Esophagus squamous epithelium (tissue), 5 donors: ENCODE measurements at regions not wholly inside any gene's neighbourhood (a gene's known extent, or its start where the extent isn't known, plus 50 kb on each side); places are given as distances from the start of the nearest gene placed in this dataset.

Source experiments
- DNase-seq: peaks from one replicate; lab custom pipeline; 2025; lab: John Stamatoyannopoulos, UW
- H3K27ac ChIP-seq, 4 donors: fragments of 200-600 bp; sonication (generic); one replicate each; pipeline ENCODE4 v1.5.1; 2016 to 2019; ENCODE audit warnings: mild to moderate bottlenecking in 1 of 4
- H3K27me3 ChIP-seq, 4 donors: fragments of 200-600 bp; sonication (generic); 1 replicate in 3 of 4; 2 replicates in 1 of 4; pipeline versions ENCODE4 v1.5.1 to v1.6.0; 2017 to 2021; ENCODE audit warnings: antibody characterized with exemption in 1 of 4
- H3K36me3 ChIP-seq, 3 donors: fragments of 200-600 bp; sonication (generic); one replicate each; pipeline ENCODE4 v1.5.1; 2016 to 2019
- H3K4me1 ChIP-seq, 3 donors: fragments of 200-600 bp; sonication (generic); one replicate each; pipeline ENCODE4 v1.5.1; 2017 to 2019
- H3K4me3 ChIP-seq, 4 donors: fragments of 200-600 bp; sonication (generic); 1 replicate in 3 of 4; 2 replicates in 1 of 4; pipeline ENCODE4 v1.5.1; 2016 to 2019; ENCODE audit warnings: mild to moderate bottlenecking in 2 of 4, moderate library complexity in 1 of 4
- H3K9me3 ChIP-seq, 3 donors: fragments of 200-600 bp; sonication (generic); one replicate each; pipeline ENCODE4 v1.5.1; 2016 to 2019
- CTCF ChIP-seq, 6 experiments: fragments of 450-650 bp in 4 of 6; fragments of 200-600 bp in 2 of 6; sonication (generic) in 2 of 6; IDR thresholded peaks; one replicate each; pipeline ENCODE4 v1.5.1; 2016 to 2019; ENCODE audit warnings: antibody characterized with exemption in 6 of 6, mild to moderate bottlenecking in 4 of 6, moderate library complexity in 4 of 6
- POLR2A ChIP-seq, 4 donors: fragments of 450-650 bp; IDR thresholded peaks; one replicate each; pipeline ENCODE4 v1.6.1; 2017; ENCODE audit warnings: antibody characterized with exemption in 4 of 4, mild to moderate bottlenecking in 4 of 4, moderate library complexity in 3 of 4
- WGBS, 2 donors: methylation state at CpG; one replicate each; pipeline ENCODE4 v1.1.5; 2018; 5-methylcytosine and 5-hydroxymethylcytosine counted together
- intact Hi-C: fragments of 100-400 bp; cut with DNase I; formaldehyde crosslinking; loops from one replicate; pipeline ENCODE4 v1.15.0; 2022
- donor health status: DM: yes; HTN: yes; CAD: no.

GRCh38 chr12:33672836-33673577 is 233.4 kb upstream of the SYT10 start:
- Histone ChIP-seq H3K4me3 (no peak overlapping the region), H3K27ac (no peak overlapping the region), H3K4me1 (no peaks in the 10 kb centered on the region), H3K36me3 (no peaks in the 10 kb centered on the region), H3K9me3 (no peaks in the 10 kb centered on the region), H3K27me3 (no peaks in the 10 kb centered on the region)
- intact Hi-C loops, result no loop called here
- TF ChIP-seq POLR2A (IDR thresholded peaks at IDR 0.05) (no peak), CTCF (IDR thresholded peaks at IDR 0.05) (no peak)
- 79 to 82% methylated on average over 5 of the region's 5 CpGs for WGBS, 2 donors
- DNase-seq, result no peak

- Histone ChIP-seq H3K4me3 (no peak overlapping the region), H3K27me3 (no peaks in the 10 kb centered on the region), H3K36me3 (no peaks in the 10 kb centered on the region), H3K9me3 (no peaks in the 10 kb centered on the region), H3K4me1 (no peaks in the 10 kb centered on the region), H3K27ac (no peak overlapping the region)
- TF ChIP-seq POLR2A (IDR thresholded peaks at IDR 0.05), result no peak
- TF ChIP-seq CTCF (IDR thresholded peaks at IDR 0.05), result no peak
- intact Hi-C loops, result no loop called here
- no peak for DNase-seq
- WGBS, 2 donors, result 32 to 68% methylated on average over 1 of the region's 1 CpG
These were observed 237.2 kb upstream of the SYT10 start for GRCh38 chr12:33676866-33677265.

- H3K4me3 ChIP-seq, result no peak overlapping the region
- H3K36me3 ChIP-seq, result no peaks in the 10 kb centered on the region
- no peak overlapping the region for H3K27ac ChIP-seq
- WGBS, 2 donors, result 79 to 81% methylated on average over 8 of the region's 8 CpGs
- no peaks in the 10 kb centered on the region for H3K4me1 ChIP-seq
- TF ChIP-seq POLR2A (IDR thresholded peaks at IDR 0.05), result no peak
- no peak for TF ChIP-seq CTCF (IDR thresholded peaks at IDR 0.05)
- DNase-seq, result no peak
- intact Hi-C loops, result no loop called here
- H3K27me3 ChIP-seq, result no peaks in the 10 kb centered on the region
- no peaks in the 10 kb centered on the region for H3K9me3 ChIP-seq
These were observed 238.8 kb upstream of the SYT10 start for GRCh38 chr12:33678221-33678964.

- no peak overlapping the region for H3K4me3 ChIP-seq
- TF ChIP-seq POLR2A (IDR thresholded peaks at IDR 0.05) (no peak), CTCF (IDR thresholded peaks at IDR 0.05) (no peak)
- no peaks in the 10 kb centered on the region for H3K27me3 ChIP-seq
- no peaks in the 10 kb centered on the region for H3K9me3 ChIP-seq
- 87 to 94% methylated on average over 1 of the region's 1 CpG for WGBS, 2 donors
- no peak overlapping the region for H3K27ac ChIP-seq
- intact Hi-C loops, result no loop called here
- no peak for DNase-seq
- H3K36me3 ChIP-seq, result no peaks in the 10 kb centered on the region
- H3K4me1 ChIP-seq, result no peaks in the 10 kb centered on the region
These were observed 250.9 kb upstream of the SYT10 start for GRCh38 chr12:33690562-33690961.

GRCh38 chr12:33703221-33703620 is 263.6 kb upstream of the SYT10 start:
- H3K36me3 ChIP-seq, result no peaks in the 10 kb centered on the region
- H3K27ac ChIP-seq, result no peak overlapping the region
- 54 to 64% methylated on average over 1 of the region's 1 CpG for WGBS, 2 donors
- DNase-seq, result no peak
- no peaks in the 10 kb centered on the region for H3K9me3 ChIP-seq
- intact Hi-C loops, result no loop called here
- no peaks in the 10 kb centered on the region for H3K4me1 ChIP-seq
- no peak for TF ChIP-seq CTCF (IDR thresholded peaks at IDR 0.05)
- no peak for TF ChIP-seq POLR2A (IDR thresholded peaks at IDR 0.05)
- no peaks in the 10 kb centered on the region for H3K27me3 ChIP-seq
- H3K4me3 ChIP-seq, result no peak overlapping the region
